GM19455 (cell line): ENCODE measurements at regions not wholly inside any gene's neighbourhood (a gene's known extent, or its start where the extent isn't known, plus 50 kb on each side); places are given as distances from the start of the nearest gene placed in this dataset.

Experiments used
- ATAC-seq: cut with Tn5 transposase; IDR thresholded peaks from one replicate; pipeline ENCODE4 v1.9.1; 2021; ENCODE audit not compliant: unreplicated experiment

DNA sequence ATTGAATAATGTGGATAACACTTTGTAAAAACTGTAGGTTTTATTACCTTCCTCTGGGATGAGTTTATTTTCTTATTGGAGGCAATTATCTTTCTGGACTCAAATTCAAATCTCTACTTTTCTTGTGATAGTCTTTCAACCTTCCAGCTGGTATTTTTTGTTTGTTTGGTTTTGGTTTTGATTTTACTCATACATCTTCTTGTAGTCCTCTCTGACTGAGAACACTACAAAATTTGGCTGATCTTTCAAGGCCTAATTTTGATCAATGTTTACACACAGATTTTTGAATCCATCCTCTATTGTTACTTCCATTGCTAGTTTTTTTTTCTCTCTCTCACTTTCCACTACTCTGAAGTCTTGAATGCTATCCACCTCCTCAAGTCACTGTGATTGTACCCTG lies 303.8 kb upstream of the NECTIN3 start:
- peak; percentile 53 for ATAC-seq

- no peak for ATAC-seq
These were observed 298.1 kb upstream of the NECTIN3 start for GRCh38 chr3:110773413-110773954.

DNA sequence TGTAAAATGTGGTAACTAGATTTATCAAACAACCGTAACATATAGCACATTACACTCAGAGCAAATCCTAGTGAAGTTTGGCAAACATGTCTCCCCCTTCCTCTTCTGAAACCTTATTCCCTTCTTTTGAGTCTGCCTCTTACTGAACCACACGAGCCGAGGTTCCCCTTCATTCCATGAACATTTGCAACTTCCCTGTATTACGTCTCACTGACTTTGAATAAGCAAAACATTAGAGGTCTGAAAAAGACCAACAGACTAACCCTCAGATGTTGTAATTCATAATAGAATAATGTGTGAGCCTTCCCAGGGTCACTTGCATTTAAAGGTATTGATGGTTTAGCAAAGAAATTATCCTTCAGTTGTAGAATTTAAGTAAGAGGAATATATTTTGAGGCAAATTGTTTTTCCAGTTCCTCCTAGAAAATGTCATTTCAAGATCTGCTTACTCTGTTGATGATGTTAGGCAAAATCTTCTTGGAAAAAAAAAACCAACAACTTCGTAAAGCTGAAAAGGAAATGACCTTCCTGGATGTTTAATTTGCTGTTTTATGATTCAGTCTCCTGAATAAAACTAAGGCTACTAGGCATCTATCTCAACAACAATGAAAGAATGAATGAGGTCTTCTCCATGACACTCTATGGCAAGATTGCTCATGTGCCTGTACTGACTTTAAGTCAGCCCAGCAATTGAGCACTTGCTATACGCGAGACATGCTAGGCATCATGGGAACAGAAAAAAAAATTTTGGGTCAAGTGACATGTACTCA lies 296.9 kb upstream of the NECTIN3 start:
- no peak for ATAC-seq

GRCh38 chr3:110779581-110779980 lies 292.0 kb upstream of the NECTIN3 start:
- no peak for ATAC-seq

- no peak for ATAC-seq
These were observed 288.1 kb upstream of the NECTIN3 start for GRCh38 chr3:110783541-110783940.

- ATAC-seq = no peak
These were observed 282.8 kb upstream of the NECTIN3 start for GRCh38 chr3:110788794-110789193.

- no peak for ATAC-seq
These were observed 282.3 kb upstream of the NECTIN3 start for GRCh38 chr3:110789315-110789714.

- no peak for ATAC-seq
These were observed 281.0 kb upstream of the NECTIN3 start for GRCh38 chr3:110790631-110791030.

DNA sequence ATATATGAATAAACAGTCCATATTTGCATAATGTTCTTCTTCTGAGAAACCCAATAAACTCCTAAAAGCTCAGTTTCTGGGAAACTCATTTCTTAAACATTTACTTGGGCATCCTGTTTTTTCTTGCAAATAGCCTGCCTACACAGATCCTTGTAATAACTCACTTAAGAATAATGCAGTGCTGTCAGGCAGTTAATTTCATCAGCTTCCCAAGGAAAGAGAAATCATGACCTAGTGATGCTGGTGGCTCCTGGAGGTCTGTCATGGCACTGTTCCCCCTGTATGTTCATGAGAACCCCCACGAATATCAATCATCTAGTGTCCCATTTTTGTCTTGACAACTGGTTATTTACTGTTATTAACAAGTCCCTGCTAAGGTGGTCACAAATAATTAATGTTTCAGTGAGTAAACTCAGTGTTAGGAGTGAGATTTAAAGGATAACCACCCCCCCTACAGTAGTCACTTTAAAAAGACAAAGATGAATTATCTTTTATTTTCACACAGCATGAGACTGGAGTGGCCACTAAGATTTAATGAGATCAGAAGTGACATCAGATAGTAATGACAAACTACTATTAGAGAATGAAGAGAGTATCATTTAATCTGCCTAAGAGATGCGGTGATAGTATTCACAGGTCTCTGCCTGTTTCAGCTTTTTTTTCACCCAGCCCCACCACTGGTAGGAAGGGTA lies 279.5 kb upstream of the NECTIN3 start:
- ATAC-seq = no peak

DNA sequence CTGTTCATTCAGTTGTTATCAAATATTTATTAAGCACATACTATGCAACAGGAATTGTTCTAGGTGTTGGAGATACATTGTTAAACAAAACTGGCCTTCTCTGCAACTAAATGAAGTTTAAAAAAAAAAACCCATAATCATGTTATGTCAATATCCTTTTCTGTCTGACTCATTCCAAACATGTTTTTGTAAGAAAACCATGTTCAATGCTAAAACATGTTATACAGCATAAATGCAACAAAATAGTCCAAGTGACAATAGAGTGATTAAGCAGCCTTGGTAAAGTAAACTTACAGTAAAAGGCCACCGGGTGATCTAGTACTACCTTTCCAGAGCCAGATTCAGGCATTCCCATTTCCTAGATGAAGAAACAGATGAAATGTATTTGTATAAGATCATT lies 278.0 kb upstream of the NECTIN3 start:
- ATAC-seq = no peak

DNA sequence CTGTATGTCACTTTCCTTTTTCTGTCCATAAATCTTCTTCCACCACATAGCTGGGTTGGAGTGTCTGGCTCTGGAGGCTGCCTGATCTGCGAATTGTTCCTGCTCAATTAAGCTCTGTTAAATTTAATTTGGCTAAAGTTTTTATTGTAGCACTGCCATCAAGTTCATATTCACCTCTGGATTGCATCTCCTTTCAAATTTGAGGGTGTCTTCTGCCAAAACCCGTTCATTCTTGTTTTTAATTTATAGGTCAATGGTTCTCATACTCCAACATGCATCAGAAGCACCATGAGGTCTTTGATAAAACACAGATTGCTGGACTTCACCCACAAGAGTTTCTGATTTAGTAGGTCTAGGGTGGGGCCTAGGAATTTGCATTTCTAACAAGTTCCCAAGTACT lies 276.5 kb upstream of the NECTIN3 start:
- no peak for ATAC-seq

DNA sequence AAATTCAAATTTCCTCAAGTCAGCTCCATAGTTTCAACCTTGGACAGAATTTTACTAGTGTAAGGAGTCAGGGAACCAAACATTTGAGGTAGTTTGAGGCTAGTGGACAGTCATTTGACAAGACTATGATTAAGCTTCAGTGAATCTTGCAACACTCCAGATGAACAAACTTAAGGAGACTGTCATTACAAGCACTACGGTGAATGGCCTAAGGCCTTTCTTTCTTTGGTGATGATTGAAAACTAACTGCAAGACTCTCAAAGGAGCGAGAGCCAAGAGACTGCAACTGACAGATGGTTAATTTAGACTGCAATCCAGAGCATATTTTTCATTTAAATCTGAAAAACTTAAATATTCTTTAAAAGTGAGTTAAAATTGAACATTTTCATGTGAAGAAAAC lies 272.3 kb upstream of the NECTIN3 start:
- ATAC-seq = no peak

DNA sequence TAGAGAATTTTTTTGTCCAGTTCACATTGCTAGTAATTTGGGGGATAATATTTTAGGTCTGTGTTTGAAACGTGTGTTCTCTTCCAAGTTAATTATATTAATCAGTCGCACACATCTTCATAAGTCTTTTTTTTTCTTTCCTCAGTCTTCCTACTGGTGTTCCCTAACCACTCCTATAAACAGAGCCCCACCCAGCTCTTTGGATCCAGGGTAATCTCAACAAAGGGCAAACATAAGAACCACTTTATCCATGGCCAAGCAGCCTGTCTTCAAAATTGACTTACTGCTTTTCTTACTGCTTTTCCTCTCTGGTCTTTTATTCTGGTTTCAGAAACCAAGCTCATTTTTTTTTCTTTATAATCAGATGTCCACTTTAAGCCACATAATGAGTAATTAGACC lies 266.8 kb upstream of the NECTIN3 start:
- ATAC-seq = no peak

DNA sequence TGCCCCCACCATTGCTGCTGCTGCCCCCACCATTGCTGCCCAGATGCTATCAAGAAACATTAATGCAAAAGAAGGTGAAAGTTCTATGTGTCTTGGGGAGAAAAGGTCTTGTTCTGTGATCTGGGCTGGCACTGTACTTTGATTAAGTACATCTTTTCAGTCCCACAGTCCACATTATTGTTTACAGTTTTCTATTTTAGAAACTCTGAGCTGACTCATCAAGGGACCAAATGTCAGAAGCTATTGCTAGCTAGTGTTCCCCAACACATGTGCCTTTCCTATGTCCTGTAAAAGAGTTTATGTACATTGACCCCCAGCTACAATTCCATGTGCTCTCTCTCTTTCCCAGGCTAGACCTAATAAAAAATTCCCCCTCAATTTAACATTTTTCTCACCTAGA lies 264.7 kb upstream of the NECTIN3 start:
- no peak for ATAC-seq

- ATAC-seq = no peak
These were observed 263.0 kb upstream of the NECTIN3 start for GRCh38 chr3:110808630-110809029.

- ATAC-seq = no peak
These were observed 261.3 kb upstream of the NECTIN3 start for GRCh38 chr3:110810356-110810755.

GRCh38 chr3:110811050-110811449 lies 260.6 kb upstream of the NECTIN3 start:
- no peak for ATAC-seq

- ATAC-seq = no peak
These were observed 258.1 kb upstream of the NECTIN3 start for GRCh38 chr3:110813541-110813940.

DNA sequence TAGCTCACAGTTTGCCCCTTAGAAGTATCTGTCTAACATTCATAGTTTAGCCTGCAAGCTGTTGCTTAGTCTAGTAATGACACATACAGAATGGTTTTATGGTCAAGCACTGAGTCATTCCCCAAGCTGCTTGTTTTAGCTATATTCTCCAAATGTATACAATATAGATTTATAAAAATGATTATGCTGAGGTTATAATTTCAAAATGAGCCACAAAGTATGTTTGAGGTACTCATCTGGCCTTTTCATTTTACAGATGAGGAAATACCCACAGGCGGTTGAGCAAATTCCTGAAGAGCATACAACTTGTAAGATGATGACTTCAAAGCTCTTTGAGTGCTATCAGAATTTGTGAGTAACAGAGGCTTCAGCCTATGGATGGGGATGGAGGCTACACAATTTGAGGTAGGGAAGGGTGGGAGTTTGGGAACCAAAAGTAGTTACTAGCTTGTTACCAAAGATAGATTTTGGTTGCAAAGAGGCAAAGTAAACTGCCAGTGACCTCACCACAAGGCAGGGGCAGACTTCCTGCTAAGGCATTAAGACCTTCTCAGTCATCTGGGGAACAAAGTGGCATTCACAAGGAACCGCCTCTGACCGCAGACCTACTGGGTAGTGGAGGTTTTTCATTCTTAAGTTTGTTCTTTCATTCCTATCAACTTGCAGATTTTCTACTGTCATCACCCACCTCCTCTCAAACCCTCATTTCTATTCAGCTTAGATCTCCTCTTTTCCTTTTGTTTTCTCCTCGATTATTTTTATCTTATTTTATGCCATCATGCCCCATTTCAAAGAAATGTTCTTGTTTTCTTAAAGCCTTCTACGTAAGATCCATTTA lies 257.2 kb upstream of the NECTIN3 start:
- peak; percentile 79 for ATAC-seq

- no peak for ATAC-seq
These were observed 256.5 kb upstream of the NECTIN3 start for GRCh38 chr3:110815008-110815583.

- peak; percentile 40 for ATAC-seq
These were observed 255.6 kb upstream of the NECTIN3 start for GRCh38 chr3:110816008-110816407.
